GM12891 (cell line): ENCODE measurements at regions not wholly inside any gene's neighbourhood (a gene's known extent, or its start where the extent isn't known, plus 50 kb on each side); places are given as distances from the start of the nearest gene placed in this dataset.

Experiments
- DNase-seq: peaks from one replicate; pipeline ENCODE4 v3.0.0; 2011; ENCODE audit warnings: low spot score; ENCODE audit not compliant: insufficient read length
- FAIRE-seq: peaks from 2 replicates; lab custom pipeline; 2011; peaks lifted over from hg19 to GRCh38; lab: Jason Lieb, UNC
- PAX5 ChIP-seq: IDR thresholded peaks from 2 replicates; pipeline ENCODE4 v1.6.1; 2011; ENCODE audit warnings: low read length, moderate library complexity, mild to moderate bottlenecking; ENCODE audit not compliant: insufficient read depth, severe bottlenecking
- POLR2A ChIP-seq: IDR thresholded peaks from 2 replicates; pipeline ENCODE4 v1.6.1; 2011; ENCODE audit warnings: low read depth, low read length, control low read depth
- POLR2AphosphoS5 ChIP-seq: IDR thresholded peaks from 2 replicates; pipeline ENCODE4 v1.6.1; 2011; ENCODE audit warnings: low read depth, low read length, control low read depth
- POU2F2 ChIP-seq: IDR thresholded peaks from 2 replicates; pipeline ENCODE4 v1.6.1; 2011; ENCODE audit warnings: low read depth, mild to moderate bottlenecking, control low read depth, low read length, moderate library complexity
- SPI1 ChIP-seq: IDR thresholded peaks from 2 replicates; pipeline ENCODE4 v1.6.1; 2011; ENCODE audit warnings: low read depth, low read length, control low read depth
- TAF1 ChIP-seq: IDR thresholded peaks from 2 replicates; pipeline ENCODE4 v1.6.1; 2011; ENCODE audit warnings: low read depth, low read length, control low read depth

DNA sequence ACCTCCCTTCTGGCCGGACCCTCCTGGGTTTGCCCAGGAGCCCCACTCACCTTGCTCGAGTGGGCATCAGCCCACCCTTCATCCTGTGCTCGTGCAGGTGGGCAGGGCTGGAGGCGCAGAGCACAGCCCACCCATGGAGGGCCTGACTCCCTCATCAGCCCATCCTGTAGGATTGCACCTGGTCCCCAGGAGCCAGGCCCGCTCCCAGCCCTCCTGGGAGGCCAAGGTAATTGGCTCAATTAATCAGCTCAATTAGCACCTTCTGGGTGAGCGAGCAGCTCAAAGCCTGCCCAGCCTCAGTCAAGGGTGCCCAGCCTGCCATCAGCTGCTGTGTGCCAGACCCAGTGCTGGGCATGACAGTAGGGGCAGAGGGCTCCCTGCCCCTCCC is 58.1 kb upstream of the NECTIN1 start:
- FAIRE-seq (no peak), DNase-seq (no peak)
- no peak for TF ChIP-seq POLR2A
- no peak for TF ChIP-seq POLR2AphosphoS5
- TF ChIP-seq PAX5 = no peak
- no peak for TF ChIP-seq TAF1
- no peak for TF ChIP-seq POU2F2
- TF ChIP-seq SPI1 = no peak

DNA sequence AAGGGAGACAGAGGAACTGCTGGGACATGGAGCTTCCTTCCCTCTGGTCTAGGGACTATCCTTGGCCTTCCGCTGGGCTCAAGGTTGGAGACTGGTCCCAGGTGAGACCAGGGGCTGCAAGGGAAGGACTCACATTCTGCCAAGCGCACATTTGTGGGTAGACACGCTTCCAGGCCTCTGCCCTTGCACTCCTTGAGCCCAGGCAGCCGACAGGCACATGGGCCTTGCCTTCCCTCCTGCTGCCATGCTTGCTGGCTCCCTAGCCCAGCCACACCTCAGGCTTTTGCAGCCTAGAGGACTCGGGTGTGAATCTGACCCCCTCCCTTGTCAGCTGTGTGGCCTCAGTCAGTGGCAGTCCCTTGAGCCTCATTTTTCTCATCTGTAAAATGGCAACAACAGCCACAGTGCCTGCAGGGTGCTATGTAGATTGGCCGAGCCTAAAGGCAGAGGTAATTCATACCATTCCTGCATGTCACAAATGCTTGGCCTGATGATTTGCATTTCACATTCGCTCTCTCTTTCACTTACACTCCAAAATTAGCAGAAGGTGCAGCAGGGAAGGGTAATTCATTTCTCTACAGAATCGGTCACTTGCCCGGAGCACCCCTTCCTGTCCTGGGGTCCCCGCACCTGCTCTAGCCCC is 57.6 kb upstream of the NECTIN1 start:
- TF ChIP-seq SPI1 = no peak
- TF ChIP-seq TAF1 = no peak
- no peak for TF ChIP-seq POLR2A
- no peak for TF ChIP-seq POLR2AphosphoS5
- TF ChIP-seq PAX5 = no peak
- no peak for TF ChIP-seq POU2F2
- FAIRE-seq (peak; percentile 56), DNase-seq (no peak)

DNA sequence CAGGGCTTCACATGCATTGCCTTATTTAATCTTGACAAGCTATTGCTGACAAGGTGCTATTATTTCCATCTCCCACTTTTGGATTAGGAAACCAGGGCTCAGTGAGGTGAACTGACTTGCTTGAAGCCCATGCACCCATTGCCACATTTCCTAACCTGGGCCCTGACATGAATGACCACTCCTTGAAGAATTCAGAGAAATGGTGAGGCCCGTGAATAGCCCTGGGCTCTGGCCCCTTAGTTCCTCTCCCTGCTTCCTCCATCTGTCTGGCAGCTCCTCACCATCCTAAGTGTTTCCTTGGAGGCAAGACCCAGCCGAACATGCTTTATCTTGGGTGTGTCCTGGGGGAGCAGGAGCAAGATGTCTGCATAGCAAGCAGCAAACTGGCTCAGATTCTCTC is 56.1 kb upstream of the NECTIN1 start:
- FAIRE-seq (no peak), DNase-seq (no peak)
- TF ChIP-seq POLR2AphosphoS5 = no peak
- no peak for TF ChIP-seq TAF1
- TF ChIP-seq POU2F2 = no peak

GRCh38 chr11:119784421-119784820 is 55.4 kb upstream of the NECTIN1 start:
- no peak for FAIRE-seq
- no peak for TF ChIP-seq POLR2A
- TF ChIP-seq POU2F2 = no peak
- no peak for TF ChIP-seq SPI1
- no peak for TF ChIP-seq PAX5
- DNase-seq = no peak

GRCh38 chr11:119783466-119784400 is 54.7 kb upstream of the NECTIN1 start:
- TF ChIP-seq POLR2A (no peak), SPI1 (no peak), TAF1 (no peak), PAX5 (no peak), POLR2AphosphoS5 (no peak), POU2F2 (no peak)
- DNase-seq (no peak), FAIRE-seq (no peak)

DNA sequence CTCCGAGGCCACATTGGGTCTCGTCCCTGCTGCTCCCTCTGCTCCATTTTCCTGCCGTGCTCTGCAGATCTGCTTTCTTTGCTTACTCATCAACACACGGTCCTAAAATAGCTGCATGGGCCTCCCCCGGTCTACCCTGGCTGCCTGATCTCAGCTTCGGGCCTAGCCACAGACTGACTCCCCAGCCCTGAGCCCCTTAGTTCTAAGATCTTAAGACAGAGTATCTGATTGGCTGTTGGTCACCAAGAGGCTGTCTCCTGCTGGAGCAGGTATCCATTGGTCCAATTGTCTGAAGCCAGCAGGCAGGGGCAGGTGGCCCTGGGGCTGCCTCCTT is 53.7 kb upstream of the NECTIN1 start:
- no peak for FAIRE-seq
- TF ChIP-seq TAF1 (no peak), POLR2A (no peak), SPI1 (no peak), POLR2AphosphoS5 (no peak), PAX5 (no peak)
- no peak for DNase-seq

DNA sequence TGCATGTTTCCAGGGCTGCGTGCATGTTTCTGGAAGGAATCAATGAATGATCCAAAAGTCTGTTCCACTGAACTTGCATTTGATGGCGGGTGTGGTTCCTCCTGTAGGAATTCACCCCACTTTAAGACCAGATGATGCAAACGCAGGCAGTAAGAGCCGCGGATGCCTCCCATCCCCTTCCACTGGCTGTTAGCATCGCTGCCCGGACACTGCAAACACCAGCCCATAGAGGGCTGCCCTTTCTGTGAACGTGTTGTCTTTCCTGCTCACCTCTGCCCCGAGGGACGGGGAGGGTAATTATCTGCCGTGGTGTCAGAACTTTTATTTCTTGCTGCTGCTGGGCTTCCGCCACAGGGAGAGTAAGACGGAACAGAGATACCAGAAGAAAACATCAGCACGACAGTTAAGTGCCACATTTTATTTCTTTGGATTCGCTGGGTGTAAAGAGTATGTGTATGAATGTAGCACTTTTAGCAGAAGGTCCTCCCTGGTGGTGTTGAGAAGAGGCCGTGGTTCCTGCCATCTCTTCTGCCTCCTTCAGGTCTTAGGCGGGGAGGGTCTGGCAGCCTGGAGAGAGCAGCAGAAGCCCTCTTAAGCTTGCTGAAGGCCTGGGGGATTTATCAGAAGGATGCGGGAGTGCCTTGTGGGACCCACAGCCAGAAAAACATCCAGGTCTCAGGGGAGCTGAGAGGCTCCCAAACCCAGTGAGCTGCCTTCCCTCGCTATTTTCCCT is 53.2 kb upstream of the NECTIN1 start:
- FAIRE-seq = no peak

DNA sequence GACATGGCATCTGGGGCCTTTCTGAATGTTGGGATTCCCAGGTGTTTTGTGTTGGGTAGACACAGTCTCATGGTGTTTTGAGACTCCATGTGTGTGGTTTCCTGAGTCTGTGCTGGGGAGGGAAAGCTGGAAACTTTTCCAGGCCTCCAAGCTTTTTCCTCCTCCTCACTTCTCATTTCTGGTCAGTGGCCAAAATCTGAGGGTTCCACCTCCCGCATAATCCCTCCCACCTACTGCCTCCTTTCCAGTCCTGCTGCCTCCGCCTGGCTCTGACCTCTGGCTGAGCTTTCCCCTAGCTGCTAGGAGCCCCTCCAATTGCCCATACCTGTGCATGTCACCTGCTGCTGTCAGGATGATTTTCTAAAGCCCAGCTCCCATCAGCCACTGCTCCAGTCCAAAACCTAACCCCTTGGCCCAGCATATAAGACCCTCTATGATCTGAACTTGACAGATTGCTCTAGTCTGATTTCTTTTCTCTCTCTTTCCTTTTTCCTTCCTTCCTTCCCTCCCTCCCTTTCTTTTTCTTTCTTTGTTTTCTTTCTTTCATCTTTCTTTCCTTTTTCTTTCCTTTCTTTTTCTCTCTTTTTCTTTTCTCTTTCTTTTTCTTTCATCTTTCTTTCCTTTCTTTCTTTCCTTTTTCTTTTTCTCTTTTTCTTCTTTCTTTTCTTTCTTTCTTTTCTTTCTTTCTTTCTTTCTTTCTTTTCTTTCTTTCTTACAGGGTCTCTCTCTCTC is 51.4 kb upstream of the NECTIN1 start:
- FAIRE-seq = no peak
- TF ChIP-seq PAX5 (no peak), POU2F2 (no peak), SPI1 (no peak), POLR2AphosphoS5 (no peak), TAF1 (no peak), POLR2A (no peak)
- DNase-seq = no peak

More for the DNA sequence above, 53.2 kb upstream of the NECTIN1 start:
- TF ChIP-seq PAX5 (no peak), SPI1 (no peak), POU2F2 (no peak), POLR2A (no peak), POLR2AphosphoS5 (no peak), TAF1 (no peak)
- no peak for DNase-seq
